CD4-positive, alpha-beta T cell treated with Interleukin-17A for 1 hour (primary cell): ENCODE measurements at regions not wholly inside any gene's neighbourhood (a gene's known extent, or its start where the extent isn't known, plus 50 kb on each side); places are given as distances from the start of the nearest gene placed in this dataset.
A peak's percentile ranks its signal among the peaks of the same experiment; 100 is the strongest.
"Not testable (repeated sequence)": the region's sequence is repeated elsewhere in the genome, so short reads cannot be mapped to it uniquely, and the experiment has no call there.

Source experiments
- DNase-seq: peaks from one replicate; pipeline ENCODE4 v3.0.0-alpha.2; 2020

GRCh38 chr12:76666290-76666835 lies 97.6 kb upstream of the ZDHHC17 start:
- no peak for DNase-seq

- DNase-seq = no peak
Observed at GRCh38 chr12:76669981-76670380, 93.9 kb upstream of the ZDHHC17 start.

GRCh38 chr12:76670776-76671175 lies 93.1 kb upstream of the ZDHHC17 start:
- no peak for DNase-seq

- DNase-seq = no peak
Observed at GRCh38 chr12:76674669-76675315, 89.1 kb upstream of the ZDHHC17 start.

GRCh38 chr12:76676261-76676660 lies 87.7 kb upstream of the ZDHHC17 start:
- DNase-seq = not testable (repeated sequence)

- DNase-seq = no peak
Observed at GRCh38 chr12:76678992-76679391, 84.9 kb upstream of the ZDHHC17 start.

GRCh38 chr12:76679778-76680177 lies 84.1 kb upstream of the ZDHHC17 start:
- no peak for DNase-seq

GRCh38 chr12:76680940-76681339 lies 83.0 kb upstream of the ZDHHC17 start:
- no peak for DNase-seq

- no peak for DNase-seq
Observed at GRCh38 chr12:76685246-76685678, 78.7 kb upstream of the ZDHHC17 start.

- DNase-seq = no peak
Observed at GRCh38 chr12:76687981-76688380, 75.9 kb upstream of the ZDHHC17 start.

- peak; percentile 10 for DNase-seq
Observed at GRCh38 chr12:76688631-76689030, 75.3 kb upstream of the ZDHHC17 start.

GRCh38 chr12:76690921-76691700 lies 72.8 kb upstream of the ZDHHC17 start:
- DNase-seq = no peak

- DNase-seq = no peak
Observed at GRCh38 chr12:76692846-76693245, 71.1 kb upstream of the ZDHHC17 start.

GRCh38 chr12:76694369-76694768 lies 69.5 kb upstream of the ZDHHC17 start:
- no peak for DNase-seq

- no peak for DNase-seq
Observed at GRCh38 chr12:76696186-76696585, 67.7 kb upstream of the ZDHHC17 start.

- DNase-seq = no peak
Observed at GRCh38 chr12:76697849-76698248, 66.1 kb upstream of the ZDHHC17 start.

- no peak for DNase-seq
Observed at GRCh38 chr12:76698316-76698715, 65.6 kb upstream of the ZDHHC17 start.

GRCh38 chr12:76698966-76699365 lies 64.9 kb upstream of the ZDHHC17 start:
- no peak for DNase-seq

- no peak for DNase-seq
Observed at GRCh38 chr12:76701690-76702089, 62.2 kb upstream of the ZDHHC17 start.

GRCh38 chr12:76702946-76703345 lies 61.0 kb upstream of the ZDHHC17 start:
- DNase-seq = no peak

GRCh38 chr12:76704693-76705092 lies 59.2 kb upstream of the ZDHHC17 start:
- no peak for DNase-seq

GRCh38 chr12:76706101-76706500 lies 57.8 kb upstream of the ZDHHC17 start:
- no peak for DNase-seq

- DNase-seq = no peak
Observed at GRCh38 chr12:76706761-76707160, 57.2 kb upstream of the ZDHHC17 start.

- no peak for DNase-seq
Observed at GRCh38 chr12:76707772-76708171, 56.1 kb upstream of the ZDHHC17 start.
